Activated B cell treated with CpG ODN at 0.5 μM for 24 hours (primary cell): ENCODE measurements at regions not wholly inside any gene's neighbourhood (a gene's known extent, or its start where the extent isn't known, plus 50 kb on each side); places are given as distances from the start of the nearest gene placed in this dataset.

Experiments
- ATAC-seq: fragments of 200-7000 bp; cut with Tn5 transposase; one replicate; pipeline ENCODE4 v1.10.0; 2021; ENCODE audit warnings: low read depth, mild to moderate bottlenecking, moderate library complexity
- CTCF ChIA-PET: fragments of 350-600 bp; sonication (Branson Sonifier 250); formaldehyde crosslinking; loops from one replicate; lab custom pipeline; 2021; ENCODE audit warnings: antibody characterized with exemption; lab: Charles Lee
- POLR2A ChIA-PET: fragments of 350-600 bp; sonication (Branson Sonifier 250); formaldehyde crosslinking; loops from one replicate; lab custom pipeline; 2021; ENCODE audit warnings: antibody characterized with exemption; lab: Charles Lee
- DNase-seq: peaks from one replicate; pipeline ENCODE4 v3.0.0; 2022
- H3K27ac Mint-ChIP-seq: one replicate; pipeline ENCODE4 v1.8.0; 2020; ENCODE audit warnings: mixed read lengths
- H3K27me3 Mint-ChIP-seq: one replicate; pipeline ENCODE4 v1.8.0; 2021; ENCODE audit warnings: mixed read lengths
- H3K36me3 Mint-ChIP-seq: one replicate; pipeline ENCODE4 v1.8.0; 2021; ENCODE audit warnings: low read depth, mixed read lengths
- H3K4me1 Mint-ChIP-seq: one replicate; pipeline ENCODE4 v1.8.0; 2021; ENCODE audit warnings: mixed read lengths
- H3K4me3 Mint-ChIP-seq: one replicate; pipeline ENCODE4 v1.8.0; 2020; ENCODE audit warnings: mild to moderate bottlenecking, mixed read lengths
- H3K9me3 Mint-ChIP-seq: one replicate; pipeline ENCODE4 v1.8.0; 2020; ENCODE audit warnings: mixed read lengths
- CTCF ChIP-seq: fragments of 200-600 bp; IDR thresholded peaks from one replicate; pipeline ENCODE4 v1.8.0; 2022; ENCODE audit warnings: antibody characterized with exemption, mild to moderate bottlenecking
- intact Hi-C: fragments of 100-400 bp; cut with micrococcal nuclease; formaldehyde crosslinking; loops from one replicate; pipeline ENCODE4 v1.15.1; 2024

DNA sequence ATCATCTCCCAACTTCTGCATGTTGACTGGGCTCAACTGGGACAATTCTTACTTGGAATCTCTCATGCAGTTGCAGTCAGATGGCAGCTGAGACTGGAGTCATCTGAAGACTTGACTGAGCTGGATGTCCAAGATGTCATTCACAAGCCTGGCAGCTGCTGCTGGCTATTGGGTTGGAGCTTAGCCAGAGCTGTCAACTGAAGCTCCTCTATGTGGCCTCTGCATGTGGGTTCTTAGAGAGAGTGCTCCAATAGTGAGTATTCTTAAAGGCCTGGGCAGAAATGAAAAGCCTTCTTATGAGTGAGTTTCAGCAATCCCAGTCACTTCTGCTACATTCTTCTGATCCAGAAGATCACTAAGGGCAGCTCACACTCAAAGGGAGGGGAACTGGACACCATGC lies 440.9 kb downstream of the LRIG3 start:
- H3K27me3 Mint-ChIP-seq, result no peaks in the 10 kb centered on the region
- DNase-seq (no peak), ATAC-seq (no peak)
- peaks cover 3% of the 10 kb centered on the region for H3K9me3 Mint-ChIP-seq
- H3K4me1 Mint-ChIP-seq, result no peaks in the 10 kb centered on the region
- CTCF ChIA-PET, result interaction anchor here (0.7 kb wide), 1 partner anchor 207 kb away, joined by 3 read pairs; no protein-coding TSS in a partner anchor
- TF ChIP-seq CTCF, result no peak
- intact Hi-C loops, result no loop called here
- H3K27ac Mint-ChIP-seq, result no peak overlapping the region
- H3K4me3 Mint-ChIP-seq, result no peak overlapping the region
- H3K36me3 Mint-ChIP-seq, result no peaks in the 10 kb centered on the region
- POLR2A ChIA-PET, result no interaction called here

GRCh38 chr12:58481811-58482210 lies 438.5 kb downstream of the LRIG3 start:
- ChIA-PET CTCF (no interaction called here), POLR2A (no interaction called here)
- Mint-ChIP-seq H3K9me3 (no peaks in the 10 kb centered on the region), H3K27ac (no peak overlapping the region), H3K4me1 (no peaks in the 10 kb centered on the region), H3K36me3 (no peaks in the 10 kb centered on the region), H3K4me3 (no peak overlapping the region), H3K27me3 (no peaks in the 10 kb centered on the region)
- intact Hi-C loops, result no loop called here
- DNase-seq (no peak), ATAC-seq (no peak)
- no peak for TF ChIP-seq CTCF

- no peak overlapping the region for H3K4me3 Mint-ChIP-seq
- no peak overlapping the region for H3K27ac Mint-ChIP-seq
- intact Hi-C loops, result no loop called here
- no peak for TF ChIP-seq CTCF
- POLR2A ChIA-PET, result no interaction called here
- no peaks in the 10 kb centered on the region for H3K4me1 Mint-ChIP-seq
- no peaks in the 10 kb centered on the region for H3K9me3 Mint-ChIP-seq
- CTCF ChIA-PET, result no interaction called here
- H3K27me3 Mint-ChIP-seq, result no peaks in the 10 kb centered on the region
- H3K36me3 Mint-ChIP-seq, result no peaks in the 10 kb centered on the region
- DNase-seq (no peak), ATAC-seq (no peak)
These were observed 433.0 kb downstream of the LRIG3 start for GRCh38 chr12:58487255-58487654.

DNA sequence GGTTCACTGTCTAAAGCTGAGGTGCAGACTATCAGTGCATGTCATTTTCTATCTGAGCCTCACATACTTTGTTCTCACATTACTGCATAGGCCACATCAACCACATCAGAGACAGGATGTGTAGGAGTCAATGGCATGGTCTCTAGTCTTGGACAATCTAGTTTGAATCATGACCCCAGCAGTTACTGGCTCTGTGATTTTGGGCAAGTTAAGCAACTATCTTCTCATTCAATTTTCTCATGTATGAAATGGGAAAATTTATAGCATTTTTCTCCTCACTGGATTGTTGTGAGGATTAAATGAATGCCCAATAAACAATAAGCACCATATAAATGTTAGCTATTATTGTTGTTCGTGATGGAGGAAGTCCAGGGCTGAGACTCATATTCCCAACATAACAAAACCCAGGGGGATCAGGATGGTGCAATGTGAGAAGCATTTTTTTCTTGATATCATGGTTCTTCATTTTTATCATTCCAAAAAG lies 432.6 kb downstream of the LRIG3 start:
- Mint-ChIP-seq H3K4me1 (no peaks in the 10 kb centered on the region), H3K27me3 (no peaks in the 10 kb centered on the region), H3K36me3 (no peaks in the 10 kb centered on the region), H3K4me3 (no peak overlapping the region), H3K9me3 (no peaks in the 10 kb centered on the region), H3K27ac (no peak overlapping the region)
- ATAC-seq (no peak), DNase-seq (no peak)
- TF ChIP-seq CTCF, result no peak
- intact Hi-C loops, result no loop called here
- POLR2A ChIA-PET, result no interaction called here
- CTCF ChIA-PET, result no interaction called here

DNA sequence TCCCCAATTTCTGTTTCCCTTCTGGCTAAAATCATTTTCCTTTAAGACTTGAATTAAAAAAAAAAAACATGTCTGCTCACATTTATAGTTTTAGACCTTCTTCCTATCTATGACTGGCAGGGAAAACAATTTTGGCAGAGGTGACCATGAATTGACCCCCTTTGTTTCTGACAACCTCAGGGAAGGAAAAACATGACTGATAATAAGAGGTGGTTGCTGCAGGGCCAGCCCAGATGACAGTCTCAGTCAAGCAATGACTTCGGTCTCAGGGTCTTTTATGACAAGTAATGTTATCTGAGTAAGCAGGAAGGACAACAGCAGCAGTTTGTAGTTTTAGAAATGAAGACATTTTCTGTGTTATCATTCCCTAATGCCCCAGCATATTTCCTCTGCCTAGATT lies 430.9 kb downstream of the LRIG3 start:
- DNase-seq (no peak), ATAC-seq (no peak)
- H3K27me3 Mint-ChIP-seq, result no peaks in the 10 kb centered on the region
- no peaks in the 10 kb centered on the region for H3K36me3 Mint-ChIP-seq
- intact Hi-C loops, result no loop called here
- no peaks in the 10 kb centered on the region for H3K9me3 Mint-ChIP-seq
- H3K4me1 Mint-ChIP-seq, result no peaks in the 10 kb centered on the region
- ChIA-PET CTCF (no interaction called here), POLR2A (no interaction called here)
- H3K4me3 Mint-ChIP-seq, result no peak overlapping the region
- H3K27ac Mint-ChIP-seq, result no peak overlapping the region
- TF ChIP-seq CTCF, result no peak
